ENCODE measurements at regions not wholly inside any gene's neighbourhood (a gene's known extent, or its start where the extent isn't known, plus 50 kb on each side); places are given as distances from the start of the nearest gene placed in this dataset.
"Not testable (repeated sequence)": the region's sequence is repeated elsewhere in the genome, so short reads cannot be mapped to it uniquely, and the experiment has no call there.

- H3K36me3 ChIP-seq (replicated peaks; ENCODE audit: control insufficient read depth, insufficient read depth, low read length): no peaks in the 10 kb centered on the region
- no peaks in the 10 kb centered on the region for H3K27me3 ChIP-seq (ENCODE audit: control insufficient read depth, insufficient read depth, low read length)
- DNase-seq: no peak
- no peak overlapping the region for H3K4me3 ChIP-seq (ENCODE audit: insufficient read depth, low read depth, low read length)
Observed at GRCh38 chr11:37371346-37371970, 773.4 kb upstream of the RAG2 start.

- H3K36me3 ChIP-seq (replicated peaks; ENCODE audit: control insufficient read depth, insufficient read depth, low read length): no peaks in the 10 kb centered on the region
- no peak overlapping the region for H3K4me3 ChIP-seq (ENCODE audit: insufficient read depth, low read depth, low read length)
- DNase-seq: no peak
- H3K27me3 ChIP-seq (ENCODE audit: control insufficient read depth, insufficient read depth, low read length): no peaks in the 10 kb centered on the region
Observed at GRCh38 chr11:37370817-37371216, 772.8 kb upstream of the RAG2 start.

GRCh38 chr11:37364246-37364839 is 766.3 kb upstream of the RAG2 start:
- Histone ChIP-seq H3K36me3 (replicated peaks; ENCODE audit: control insufficient read depth, insufficient read depth, low read length) (no peaks in the 10 kb centered on the region), H3K4me3 (ENCODE audit: insufficient read depth, low read depth, low read length) (no peak overlapping the region), H3K27me3 (ENCODE audit: control insufficient read depth, insufficient read depth, low read length) (no peaks in the 10 kb centered on the region)
- peak; percentile 0 for DNase-seq

- Histone ChIP-seq H3K36me3 (replicated peaks; ENCODE audit: control insufficient read depth, insufficient read depth, low read length) (no peaks in the 10 kb centered on the region), H3K27me3 (ENCODE audit: control insufficient read depth, insufficient read depth, low read length) (no peaks in the 10 kb centered on the region), H3K4me3 (ENCODE audit: insufficient read depth, low read depth, low read length) (no peak overlapping the region)
- no peak for DNase-seq
Observed at GRCh38 chr11:37353192-37353591, 755.2 kb upstream of the RAG2 start.

GRCh38 chr11:37352485-37352884 is 754.4 kb upstream of the RAG2 start:
- Histone ChIP-seq H3K36me3 (replicated peaks; ENCODE audit: control insufficient read depth, insufficient read depth, low read length) (no peaks in the 10 kb centered on the region), H3K27me3 (ENCODE audit: control insufficient read depth, insufficient read depth, low read length) (no peaks in the 10 kb centered on the region), H3K4me3 (ENCODE audit: insufficient read depth, low read depth, low read length) (no peak overlapping the region)
- no peak for DNase-seq

GRCh38 chr11:37343290-37343689 is 745.3 kb upstream of the RAG2 start:
- Histone ChIP-seq H3K36me3 (replicated peaks; ENCODE audit: control insufficient read depth, insufficient read depth, low read length) (no peaks in the 10 kb centered on the region), H3K4me3 (ENCODE audit: insufficient read depth, low read depth, low read length) (no peak overlapping the region), H3K27me3 (ENCODE audit: control insufficient read depth, insufficient read depth, low read length) (no peaks in the 10 kb centered on the region)
- no peak for DNase-seq

GRCh38 chr11:37336401-37336800 is 738.4 kb upstream of the RAG2 start:
- Histone ChIP-seq H3K4me3 (ENCODE audit: insufficient read depth, low read depth, low read length) (no peak overlapping the region), H3K36me3 (replicated peaks; ENCODE audit: control insufficient read depth, insufficient read depth, low read length) (no peaks in the 10 kb centered on the region), H3K27me3 (ENCODE audit: control insufficient read depth, insufficient read depth, low read length) (no peaks in the 10 kb centered on the region)
- DNase-seq: no peak

- no peaks in the 10 kb centered on the region for H3K27me3 ChIP-seq (ENCODE audit: control insufficient read depth, insufficient read depth, low read length)
- DNase-seq: no peak
- no peaks in the 10 kb centered on the region for H3K36me3 ChIP-seq (replicated peaks; ENCODE audit: control insufficient read depth, insufficient read depth, low read length)
- no peak overlapping the region for H3K4me3 ChIP-seq (ENCODE audit: insufficient read depth, low read depth, low read length)
Observed at GRCh38 chr11:37333345-37333744, 735.3 kb upstream of the RAG2 start.

GRCh38 chr11:37323843-37324242 is 725.8 kb upstream of the RAG2 start:
- DNase-seq: no peak
- no peak overlapping the region for H3K4me3 ChIP-seq (ENCODE audit: insufficient read depth, low read depth, low read length)
- H3K27me3 ChIP-seq (ENCODE audit: control insufficient read depth, insufficient read depth, low read length): no peaks in the 10 kb centered on the region
- H3K36me3 ChIP-seq (replicated peaks; ENCODE audit: control insufficient read depth, insufficient read depth, low read length): no peaks in the 10 kb centered on the region

- H3K36me3 ChIP-seq (replicated peaks; ENCODE audit: control insufficient read depth, insufficient read depth, low read length): no peaks in the 10 kb centered on the region
- no peak overlapping the region for H3K4me3 ChIP-seq (ENCODE audit: insufficient read depth, low read depth, low read length)
- DNase-seq: no peak
- H3K27me3 ChIP-seq (ENCODE audit: control insufficient read depth, insufficient read depth, low read length): no peaks in the 10 kb centered on the region
Observed at GRCh38 chr11:37322333-37323194, 724.5 kb upstream of the RAG2 start.

- no peak overlapping the region for H3K4me3 ChIP-seq (ENCODE audit: insufficient read depth, low read depth, low read length)
- H3K27me3 ChIP-seq (ENCODE audit: control insufficient read depth, insufficient read depth, low read length): no peaks in the 10 kb centered on the region
- DNase-seq: no peak
- no peaks in the 10 kb centered on the region for H3K36me3 ChIP-seq (replicated peaks; ENCODE audit: control insufficient read depth, insufficient read depth, low read length)
Observed at GRCh38 chr11:37320921-37321320, 722.9 kb upstream of the RAG2 start.

- H3K4me3 ChIP-seq (ENCODE audit: insufficient read depth, low read depth, low read length): no peak overlapping the region
- DNase-seq: no peak
- no peaks in the 10 kb centered on the region for H3K27me3 ChIP-seq (ENCODE audit: control insufficient read depth, insufficient read depth, low read length)
- no peaks in the 10 kb centered on the region for H3K36me3 ChIP-seq (replicated peaks; ENCODE audit: control insufficient read depth, insufficient read depth, low read length)
Observed at GRCh38 chr11:37317803-37318202, 719.8 kb upstream of the RAG2 start.

GRCh38 chr11:37313266-37313665 is 715.2 kb upstream of the RAG2 start:
- no peak for DNase-seq
- Histone ChIP-seq H3K4me3 (ENCODE audit: insufficient read depth, low read depth, low read length) (no peak overlapping the region), H3K36me3 (replicated peaks; ENCODE audit: control insufficient read depth, insufficient read depth, low read length) (no peaks in the 10 kb centered on the region), H3K27me3 (ENCODE audit: control insufficient read depth, insufficient read depth, low read length) (no peaks in the 10 kb centered on the region)

- Histone ChIP-seq H3K27me3 (ENCODE audit: control insufficient read depth, insufficient read depth, low read length) (no peaks in the 10 kb centered on the region), H3K36me3 (replicated peaks; ENCODE audit: control insufficient read depth, insufficient read depth, low read length) (no peaks in the 10 kb centered on the region), H3K4me3 (ENCODE audit: insufficient read depth, low read depth, low read length) (no peak overlapping the region)
- DNase-seq: no peak
Observed at GRCh38 chr11:37306563-37306962, 708.5 kb upstream of the RAG2 start.

GRCh38 chr11:37301405-37301804 is 703.4 kb upstream of the RAG2 start:
- not testable (repeated sequence) for H3K4me3 ChIP-seq (ENCODE audit: insufficient read depth, low read depth, low read length); H3K36me3 ChIP-seq (replicated peaks; ENCODE audit: control insufficient read depth, insufficient read depth, low read length); H3K27me3 ChIP-seq (ENCODE audit: control insufficient read depth, insufficient read depth, low read length); DNase-seq

Measured in H7 (cell line).